COLO668 (cell line): ENCODE measurements at regions not wholly inside any gene's neighbourhood (a gene's known extent, or its start where the extent isn't known, plus 50 kb on each side); places are given as distances from the start of the nearest gene placed in this dataset.

Experiments used
- DNase-seq: peaks from one replicate; lab custom pipeline; 2025; ENCODE audit not compliant: unreplicated experiment; lab: John Stamatoyannopoulos, UW

DNA sequence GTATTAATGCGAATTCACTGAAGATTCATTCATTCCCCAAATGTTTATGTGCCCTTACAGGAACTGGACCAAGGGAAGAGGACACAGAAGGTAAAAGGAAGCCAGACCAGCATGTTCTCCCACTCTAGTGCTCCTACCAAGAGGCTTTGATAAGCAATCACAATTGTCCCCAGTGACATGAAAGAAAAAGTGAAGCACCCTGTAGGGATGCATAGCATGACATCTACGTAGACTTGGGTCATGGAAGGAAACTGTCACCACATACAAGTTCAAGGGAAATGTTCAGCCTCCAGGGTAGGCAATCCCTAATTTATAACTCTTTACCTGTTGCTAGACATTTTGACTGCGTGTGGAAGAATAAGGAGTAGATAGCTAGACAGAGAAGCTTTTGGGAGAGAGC is 348.6 kb upstream of the MCTP2 start:
- no peak for DNase-seq

DNA sequence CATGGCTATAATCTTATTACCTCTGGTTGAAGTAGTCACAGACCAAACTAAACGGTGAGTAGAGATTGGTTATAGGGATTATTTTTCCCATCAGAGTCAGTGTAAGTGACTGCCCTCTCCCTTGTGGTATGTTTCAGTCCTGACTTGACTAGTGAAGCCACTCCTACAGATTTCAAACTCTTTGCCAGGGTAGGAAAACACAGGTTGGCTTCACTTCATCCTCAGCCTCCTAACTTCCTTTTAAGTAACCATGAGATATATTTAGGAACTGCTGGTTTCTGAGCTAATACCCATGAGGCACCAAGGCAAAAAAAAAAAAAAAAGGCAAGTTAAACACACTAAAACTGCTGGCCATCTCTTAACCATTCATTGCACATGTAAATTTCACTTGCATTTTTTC is 349.2 kb upstream of the MCTP2 start:
- no peak for DNase-seq

DNA sequence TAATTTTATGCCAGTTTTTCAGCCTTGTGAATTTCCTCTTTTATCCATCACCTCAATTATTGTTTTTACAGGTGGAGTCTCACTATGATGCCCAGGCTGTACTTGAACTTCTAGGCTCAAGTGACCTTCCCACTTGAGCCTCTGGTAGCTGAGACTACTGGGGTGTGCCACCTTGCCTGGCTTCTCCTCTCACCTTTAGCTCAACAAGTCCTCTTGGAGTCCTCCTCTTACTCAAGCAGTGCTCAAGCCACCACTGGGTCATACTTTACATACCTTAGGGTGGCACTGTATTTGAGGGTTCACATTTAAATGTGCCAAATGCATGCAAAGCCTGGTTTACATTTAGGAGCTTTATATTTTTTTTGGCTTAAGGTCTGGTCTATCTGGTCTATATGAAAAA is 350.1 kb upstream of the MCTP2 start:
- DNase-seq, result no peak

DNA sequence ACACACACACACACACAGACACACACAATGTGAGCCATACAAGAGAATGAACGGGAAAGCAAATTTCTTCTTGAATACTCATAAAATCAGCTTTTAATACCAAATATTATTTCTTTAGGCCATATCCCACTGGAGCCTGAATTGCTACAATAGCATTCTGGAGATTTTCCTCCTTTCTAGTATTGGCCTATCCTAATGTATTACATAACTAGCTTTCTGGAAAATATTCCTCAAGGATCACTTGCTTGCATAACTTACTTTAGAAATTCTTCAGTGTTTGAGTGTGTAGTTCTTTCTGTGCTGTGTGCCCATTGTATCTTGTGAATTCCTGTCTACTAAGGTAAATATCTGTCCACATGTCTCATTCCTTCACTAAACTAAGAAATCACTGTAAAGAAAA is 351.0 kb upstream of the MCTP2 start:
- no peak for DNase-seq

DNA sequence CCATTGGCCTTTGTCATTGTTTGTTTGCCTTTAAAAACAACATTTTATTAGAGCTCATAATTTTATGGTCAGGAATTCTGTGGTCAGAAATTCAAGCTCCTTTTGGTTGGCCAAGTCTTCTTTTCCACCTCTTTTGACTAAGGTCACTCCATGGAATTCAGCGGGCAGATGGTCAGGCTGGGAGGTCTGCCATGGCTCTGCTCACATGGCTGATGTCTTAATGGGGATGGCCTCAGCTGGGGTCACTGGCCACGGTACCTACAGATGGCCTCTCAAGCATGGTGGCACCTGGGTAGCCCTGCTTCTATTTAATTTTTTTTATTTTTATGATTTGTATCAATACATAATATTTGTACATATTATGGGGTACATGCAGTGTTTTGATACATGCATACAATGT is 360.8 kb upstream of the MCTP2 start:
- no peak for DNase-seq

DNA sequence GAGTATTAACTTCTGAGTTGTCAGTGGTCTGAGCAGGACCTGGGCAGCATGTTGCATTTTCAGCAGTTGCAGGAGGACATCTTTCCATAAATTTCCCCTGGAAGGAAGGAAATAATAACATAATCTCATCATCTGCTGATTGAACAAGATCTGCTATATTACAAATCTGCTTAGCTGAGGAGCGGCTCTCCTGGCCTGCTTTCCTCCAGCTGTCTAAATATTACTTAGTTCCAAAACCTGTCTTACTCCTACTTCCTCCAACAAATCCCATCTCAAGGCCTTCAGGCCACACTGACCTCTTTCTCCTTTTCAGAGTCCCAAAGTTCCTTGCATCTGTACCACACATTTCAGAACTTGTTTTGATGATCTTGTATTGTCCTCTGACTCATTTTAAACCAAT is 364.4 kb upstream of the MCTP2 start:
- no peak for DNase-seq

DNA sequence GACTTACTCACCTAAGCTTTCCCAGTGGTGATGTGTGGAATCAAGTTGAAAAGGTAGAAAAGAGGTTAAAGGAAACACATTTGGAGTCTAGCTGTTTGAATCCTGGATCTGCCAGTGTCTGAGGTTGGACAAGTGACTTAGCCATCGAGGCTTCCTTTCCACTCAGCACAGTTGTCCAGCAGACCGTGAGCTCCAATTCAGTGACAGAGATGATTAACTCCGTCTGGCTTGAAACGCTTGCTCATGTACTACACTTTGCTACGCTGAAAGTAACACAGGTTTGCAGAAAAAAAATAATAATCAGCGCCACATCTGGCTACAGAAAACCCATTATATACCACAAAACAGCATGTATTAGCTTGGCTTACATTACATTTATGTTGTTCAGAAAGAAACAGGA is 364.9 kb upstream of the MCTP2 start:
- no peak for DNase-seq

DNA sequence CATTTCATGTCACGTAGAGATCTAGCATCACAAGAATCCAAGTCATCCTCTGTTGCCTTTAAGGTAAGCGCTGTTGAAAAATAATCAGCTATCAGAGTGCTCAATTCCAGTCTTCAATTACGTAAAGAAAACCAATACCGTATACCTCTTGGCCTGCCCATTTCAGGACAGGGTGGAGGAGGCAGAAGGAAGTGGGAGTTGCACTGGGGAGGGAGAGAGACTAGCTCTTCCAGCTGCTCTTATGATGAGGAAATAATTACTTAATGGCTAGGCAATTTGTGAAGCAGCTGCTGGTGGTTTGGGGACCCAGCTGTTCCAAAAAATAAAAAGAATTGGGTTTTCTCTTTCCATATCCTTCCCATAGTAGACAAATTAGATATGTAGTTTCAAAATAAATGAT is 365.8 kb upstream of the MCTP2 start:
- DNase-seq, result no peak

DNA sequence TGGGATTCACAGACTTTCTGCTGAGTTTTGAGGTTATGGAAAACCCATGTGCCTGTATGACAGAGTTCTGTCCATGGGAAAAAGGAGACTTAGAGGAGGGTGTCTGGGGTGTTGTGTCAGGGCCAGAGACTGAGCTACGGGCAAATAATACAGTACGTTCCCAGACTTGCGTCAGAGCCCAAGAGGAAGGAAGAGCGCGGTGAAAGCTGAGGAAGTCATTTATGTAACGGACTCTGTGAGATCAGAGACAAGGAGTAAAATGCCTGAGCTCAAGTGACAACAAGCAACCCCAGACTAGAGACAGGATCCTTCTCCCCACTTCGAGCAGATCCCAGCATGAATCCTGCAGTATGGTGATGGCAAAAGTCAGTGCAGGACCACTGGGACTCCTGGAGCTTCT is 368.6 kb upstream of the MCTP2 start:
- DNase-seq, result no peak

DNA sequence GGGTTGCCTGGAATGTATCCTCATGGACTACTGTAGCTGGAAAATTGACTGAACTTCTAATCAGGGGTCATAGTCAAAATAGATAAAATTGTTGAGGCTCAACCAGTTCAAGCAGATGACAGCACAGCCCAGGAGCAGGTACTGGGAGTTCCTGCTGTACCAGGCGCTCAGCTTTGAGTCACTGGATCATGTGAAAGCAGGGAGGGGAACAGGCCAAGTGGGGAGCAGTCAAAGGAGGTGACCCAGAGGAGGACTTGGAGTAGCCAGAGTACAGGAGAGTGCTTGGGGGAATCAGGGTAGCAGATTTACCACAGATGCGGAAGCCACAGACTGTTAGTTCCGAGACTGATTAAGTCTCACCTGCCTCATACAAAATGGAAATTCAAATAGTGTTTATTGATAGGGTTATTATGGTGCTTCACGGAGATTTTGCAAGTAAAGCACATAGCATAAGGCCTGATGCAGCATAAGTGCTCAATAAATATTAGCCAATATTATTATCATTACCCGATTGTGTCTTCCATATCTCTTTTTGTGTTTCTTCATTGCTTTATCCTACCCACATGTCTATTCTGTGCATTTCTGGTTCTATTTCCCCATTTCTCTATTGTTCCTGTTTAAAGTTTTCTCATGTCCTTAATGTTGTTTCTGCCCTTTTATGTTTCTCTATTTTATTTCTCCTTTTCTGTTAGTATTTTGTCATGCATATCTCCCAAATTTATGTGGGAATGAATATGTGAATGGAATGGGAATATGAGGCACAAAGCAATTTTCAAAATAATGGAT is 369.2 kb upstream of the MCTP2 start:
- DNase-seq, result no peak

DNA sequence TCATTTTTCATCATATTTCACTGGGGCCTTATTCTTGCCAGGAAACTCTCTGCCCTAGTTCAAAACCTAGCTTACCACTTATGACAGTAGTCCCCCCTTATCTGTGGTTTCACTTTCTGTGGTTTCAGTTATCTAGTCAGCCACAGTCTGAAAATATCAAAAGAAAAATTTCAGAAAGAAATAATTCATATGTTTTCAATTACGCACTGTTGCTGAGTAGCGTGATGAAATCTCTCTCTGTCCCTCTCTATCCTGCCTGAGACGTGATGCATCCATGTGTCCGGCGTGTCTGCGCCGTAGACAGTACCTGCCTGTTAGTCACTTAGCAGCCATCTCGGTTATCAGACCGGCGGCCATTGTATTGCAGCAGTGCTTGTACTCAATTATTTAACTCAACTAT is 369.9 kb upstream of the MCTP2 start:
- DNase-seq, result no peak

DNA sequence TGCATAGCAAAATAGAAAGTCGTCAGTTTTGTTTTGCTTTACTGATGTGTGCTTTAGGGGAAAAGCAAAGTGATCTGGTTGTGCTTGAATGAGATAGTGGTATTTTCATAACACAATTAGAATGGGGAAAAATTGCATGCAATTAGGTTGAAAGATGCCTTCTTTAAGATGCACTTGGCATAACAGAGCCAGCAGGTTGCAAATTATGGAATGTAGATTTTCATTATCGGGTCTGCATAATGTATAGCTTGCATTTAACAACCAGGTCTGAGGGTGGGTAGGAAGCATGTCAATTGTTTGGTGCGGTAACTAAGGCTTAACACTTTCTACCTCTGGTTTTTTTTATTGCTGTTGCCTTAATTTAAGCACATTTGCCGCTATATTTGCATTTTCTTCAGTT is 370.7 kb upstream of the MCTP2 start:
- DNase-seq, result no peak

DNA sequence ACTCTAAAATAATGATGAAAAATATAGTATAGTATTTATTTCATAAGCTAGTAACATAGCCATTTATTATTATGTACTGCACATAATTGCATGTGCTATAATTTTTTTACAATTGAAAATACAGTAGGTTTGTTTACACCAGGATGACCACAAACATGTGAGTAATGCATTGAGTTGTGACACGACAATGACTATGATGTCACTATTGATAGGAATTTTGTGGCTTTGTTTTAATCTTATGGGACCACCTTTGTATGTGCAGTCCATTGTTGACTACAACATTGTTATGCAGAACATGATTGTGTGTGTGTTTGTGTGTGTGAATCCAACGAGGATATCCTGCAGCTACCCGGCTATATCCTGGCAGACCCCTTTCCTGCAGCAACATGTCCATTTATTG is 372.2 kb upstream of the MCTP2 start:
- no peak for DNase-seq

DNA sequence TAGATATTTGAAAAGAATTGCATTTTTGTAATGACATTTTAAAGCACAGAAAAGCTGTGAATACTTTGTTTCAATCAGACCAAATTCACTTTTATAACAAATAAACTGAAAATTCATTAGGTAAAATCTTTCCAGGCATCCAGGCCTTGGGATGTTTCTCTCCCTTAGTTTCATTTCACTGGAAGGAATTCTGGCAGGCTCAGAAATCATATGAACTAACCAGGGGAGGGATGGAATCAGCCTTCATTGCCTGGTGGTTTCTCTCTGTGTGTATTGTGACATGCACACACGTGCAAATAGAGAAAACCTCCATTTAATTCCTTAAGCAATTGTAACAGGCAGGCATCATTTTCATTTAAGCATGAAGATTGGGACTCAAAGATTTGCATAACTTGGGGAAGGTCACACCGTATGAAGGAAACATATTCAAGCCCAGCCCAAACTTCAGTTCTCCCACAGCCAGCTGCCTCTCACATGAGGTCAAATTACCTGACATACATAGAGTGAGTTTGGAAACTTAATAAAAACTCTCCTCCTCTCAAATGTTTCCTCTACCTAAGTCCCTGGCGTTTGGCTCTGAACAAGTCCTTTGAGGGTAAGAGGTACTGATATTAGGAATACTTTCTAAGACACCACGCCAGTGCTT is 376.1 kb upstream of the MCTP2 start:
- no peak for DNase-seq

DNA sequence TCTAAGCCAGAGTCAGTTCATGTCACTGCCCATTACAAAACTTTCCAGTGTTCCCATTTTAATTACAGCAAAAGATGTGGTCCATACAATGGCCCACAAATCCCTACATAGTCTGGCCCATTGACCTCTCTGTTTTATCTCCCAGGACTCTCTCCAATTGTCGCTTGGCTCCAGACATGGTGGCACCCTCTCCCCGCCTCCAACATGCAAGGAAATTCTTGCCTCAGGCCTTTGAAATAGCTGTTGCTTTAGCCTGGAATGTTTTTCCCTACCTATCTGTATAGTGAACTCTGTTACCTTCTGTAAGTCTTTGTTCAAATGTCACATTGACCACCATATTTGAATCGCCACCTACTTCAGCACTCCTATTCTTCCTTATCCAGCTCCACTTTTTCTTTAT is 377.3 kb upstream of the MCTP2 start:
- no peak for DNase-seq

DNA sequence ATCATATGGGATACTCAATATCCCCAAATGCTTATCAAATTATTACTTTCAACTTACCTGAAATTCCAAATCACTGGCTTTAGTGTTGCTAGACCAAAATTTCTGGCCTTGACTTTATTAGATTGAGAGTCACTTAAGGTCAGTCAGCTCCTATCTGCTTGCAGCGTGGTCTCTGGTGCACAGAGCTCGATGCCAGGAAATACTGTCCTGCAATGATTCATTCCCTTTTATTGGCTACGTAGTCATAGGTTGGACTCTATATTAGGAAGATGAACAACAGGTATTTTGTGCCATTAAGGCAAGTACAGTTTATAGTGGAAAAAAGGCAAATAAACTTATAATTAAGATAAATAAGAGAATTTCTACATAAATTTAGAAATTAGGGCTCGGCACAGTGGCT is 378.6 kb upstream of the MCTP2 start:
- no peak for DNase-seq

DNA sequence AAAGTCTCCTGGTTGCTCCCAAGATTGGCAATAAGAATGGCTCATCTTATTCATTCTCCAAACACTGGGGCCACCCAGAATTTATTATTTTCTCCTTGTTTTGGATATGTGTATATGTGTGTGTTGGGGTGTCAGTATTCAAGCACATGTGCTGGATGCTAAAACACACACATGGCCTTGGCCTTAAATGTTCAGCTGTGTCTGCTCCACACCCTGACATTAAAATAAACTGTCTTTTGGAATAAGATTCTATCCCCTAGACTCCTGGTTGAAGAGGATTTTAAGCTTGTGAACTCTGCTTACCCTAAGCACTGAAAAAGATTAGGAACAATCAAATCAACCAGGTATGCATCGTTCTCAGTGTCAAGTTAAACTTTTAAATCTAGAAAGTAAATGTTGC is 382.9 kb upstream of the MCTP2 start:
- DNase-seq, result no peak

DNA sequence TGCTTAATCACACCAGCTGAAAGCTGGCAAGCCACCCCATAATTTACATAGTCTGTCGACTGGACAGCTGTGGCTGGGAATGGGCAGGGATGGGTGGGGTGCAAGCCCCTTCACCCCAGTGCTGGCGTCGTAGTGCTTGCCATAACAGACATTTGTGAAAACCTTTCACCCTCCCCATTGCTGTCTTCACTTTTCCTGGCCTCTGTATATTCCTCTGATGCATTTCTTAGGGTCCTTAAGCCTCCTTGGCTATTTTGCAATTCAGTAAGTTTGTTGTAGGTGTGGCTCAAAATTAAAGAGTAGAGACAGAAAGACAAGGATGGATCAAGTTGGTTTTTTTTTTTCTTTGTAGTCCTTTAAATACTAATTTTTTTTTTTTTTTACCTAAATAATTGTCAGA is 383.3 kb upstream of the MCTP2 start:
- DNase-seq, result no peak

DNA sequence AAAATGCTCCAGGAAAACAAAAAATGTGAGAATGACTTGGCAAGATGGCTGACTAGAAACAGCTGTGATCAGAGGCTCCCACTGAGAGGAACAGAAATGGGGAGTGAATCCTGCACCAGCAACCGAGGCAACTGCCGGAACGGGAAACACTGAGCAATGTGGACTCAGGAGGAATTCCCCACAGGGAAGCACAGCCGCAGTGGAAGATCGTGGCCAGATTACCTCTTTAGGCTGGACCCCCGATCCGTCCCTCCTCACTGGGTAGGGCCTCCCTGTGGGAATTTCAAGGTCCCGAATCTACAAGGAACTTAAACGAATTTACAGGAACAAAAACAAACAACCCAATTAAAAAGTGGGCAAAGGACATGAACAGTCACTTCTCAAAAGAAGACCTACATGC is 385.2 kb upstream of the MCTP2 start:
- DNase-seq, result no peak

DNA sequence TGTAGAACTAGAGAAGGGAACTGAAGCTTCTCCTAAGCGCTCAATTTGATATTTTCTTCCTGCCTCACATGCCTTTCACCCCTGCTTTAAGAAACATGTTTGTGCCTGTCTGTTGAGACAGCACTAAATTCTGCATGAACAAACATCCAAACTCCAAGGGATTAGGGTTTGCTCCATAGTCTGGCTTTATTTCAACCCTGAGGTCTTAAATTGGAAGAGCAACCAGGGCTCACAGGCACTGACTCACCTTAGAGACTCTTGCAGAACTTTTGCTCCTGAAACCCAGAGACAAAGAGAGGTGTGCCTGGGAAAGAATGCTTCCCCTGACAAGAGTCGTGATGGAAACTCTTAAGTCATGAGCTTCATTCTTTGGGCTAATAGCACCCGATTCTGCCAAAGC is 393.9 kb upstream of the MCTP2 start:
- DNase-seq, result no peak

DNA sequence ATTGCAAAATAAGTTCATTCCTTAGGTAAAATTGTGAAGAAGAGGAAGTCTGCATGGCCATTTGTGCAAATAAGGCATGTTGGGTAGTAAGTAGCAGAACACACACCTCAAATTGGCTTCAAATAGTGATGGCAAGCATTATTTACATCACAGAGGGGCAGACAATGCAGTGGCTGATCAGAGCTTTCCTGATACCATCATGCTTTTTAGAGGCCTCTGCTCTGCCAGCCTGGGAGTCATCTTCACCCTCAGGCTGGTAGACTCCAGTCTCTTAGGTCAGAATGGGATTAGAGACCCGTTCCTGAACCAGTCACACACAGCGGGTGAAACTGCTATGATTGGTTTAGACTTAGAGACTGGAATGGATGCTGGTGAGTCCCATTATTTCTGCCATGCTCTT is 396.0 kb upstream of the MCTP2 start:
- DNase-seq, result no peak

DNA sequence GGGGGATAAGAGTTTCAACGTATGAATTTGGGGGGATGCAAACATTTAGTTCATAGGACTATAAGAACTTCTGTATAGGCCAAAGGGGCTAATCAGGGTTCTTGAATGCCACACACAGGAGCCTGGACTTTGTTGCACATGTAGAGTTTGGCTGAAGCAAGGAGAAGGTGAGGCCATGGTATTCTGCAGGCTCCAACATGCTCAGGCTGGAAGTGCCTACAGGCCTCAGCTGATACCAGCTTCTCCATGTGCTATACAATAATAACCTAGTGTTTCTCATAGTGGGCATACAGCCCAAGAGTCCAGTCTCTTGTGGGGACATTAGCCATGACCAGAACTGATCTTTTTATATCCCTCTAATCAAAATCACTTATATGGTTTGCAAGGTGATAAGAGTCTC is 399.7 kb upstream of the MCTP2 start:
- DNase-seq, result no peak
